Skeletal muscle tissue (tissue), 3 donors: ENCODE measurements at regions not wholly inside any gene's neighbourhood (a gene's known extent, or its start where the extent isn't known, plus 50 kb on each side); places are given as distances from the start of the nearest gene placed in this dataset.
"Not testable (repeated sequence)": the region's sequence is repeated elsewhere in the genome, so short reads cannot be mapped to it uniquely, and the experiment has no call there.

Experiments used
- H3K27ac ChIP-seq: one replicate; pipeline ENCODE4 v1.7.0; 2013; ENCODE audit warnings: mild to moderate bottlenecking, low read depth, low read length, inconsistent platforms
- H3K27me3 ChIP-seq, 3 donors: one replicate each; pipeline ENCODE4 v1.7.0; 2013; ENCODE audit warnings: low read length in 3 of 3; ENCODE audit not compliant: control insufficient read depth in 3 of 3, insufficient read depth in 3 of 3
- H3K36me3 ChIP-seq, 3 donors: one replicate each; pipeline ENCODE4 v1.7.0; 2013; ENCODE audit warnings: low read length in 3 of 3; ENCODE audit not compliant: control insufficient read depth in 3 of 3, insufficient read depth in 3 of 3
- H3K4me1 ChIP-seq, 3 donors: one replicate each; pipeline ENCODE4 v1.7.0; 2013; ENCODE audit warnings: low read length in 3 of 3, mild to moderate bottlenecking in 3 of 3; ENCODE audit not compliant: control insufficient read depth in 3 of 3, insufficient read depth in 3 of 3
- H3K4me3 ChIP-seq, 3 donors: one replicate each; pipeline ENCODE4 v1.7.0; 2013; ENCODE audit warnings: low read length in 3 of 3
- H3K9ac ChIP-seq, 3 donors: one replicate each; pipeline ENCODE4 v1.7.0; 2013; ENCODE audit warnings: low read length in 3 of 3, mild to moderate bottlenecking in 3 of 3, moderate library complexity in 2 of 3, low read depth in 1 of 3
- H3K9me3 ChIP-seq, 3 donors: one replicate each; pipeline ENCODE4 v1.7.0; 2013; ENCODE audit warnings: low read length in 3 of 3; ENCODE audit not compliant: control insufficient read depth in 3 of 3
- donor health status: Osteomylitis.

- Histone ChIP-seq H3K36me3 (no peaks in the 10 kb centered on the region), H3K9ac (no peak overlapping the region), H3K9me3 (no peaks in the 10 kb centered on the region), H3K4me1 (peaks cover 0 to 3% (median 0%) of the 10 kb centered on the region in 3 donors), H3K27ac (no peak overlapping the region), H3K4me3 (no peak overlapping the region), H3K27me3 (no peaks in the 10 kb centered on the region)
Measured at GRCh38 chr4:154164931-154165839, 326.4 kb downstream of the DCHS2 start.

GRCh38 chr4:154160519-154161301, 330.9 kb downstream of the DCHS2 start:
- no peaks in the 10 kb centered on the region for H3K36me3 ChIP-seq
- no peaks in the 10 kb centered on the region for H3K9me3 ChIP-seq
- no peaks in the 10 kb centered on the region for H3K27me3 ChIP-seq
- no peak overlapping the region for H3K27ac ChIP-seq
- no peak overlapping the region for H3K9ac ChIP-seq
- H3K4me3 ChIP-seq: no peak overlapping the region
- peaks cover 0 to 3% (median 0%) of the 10 kb centered on the region in 3 donors for H3K4me1 ChIP-seq

- Histone ChIP-seq H3K36me3 (no peaks in the 10 kb centered on the region), H3K9me3 (no peaks in the 10 kb centered on the region), H3K4me1 (no peaks in the 10 kb centered on the region), H3K27ac (no peak overlapping the region), H3K27me3 (no peaks in the 10 kb centered on the region), H3K4me3 (no peak overlapping the region), H3K9ac (no peak overlapping the region)
Measured at GRCh38 chr4:154158361-154159155, 333.0 kb downstream of the DCHS2 start.

- H3K4me1 ChIP-seq: no peaks in the 10 kb centered on the region
- H3K27ac ChIP-seq: no peak overlapping the region
- no peaks in the 10 kb centered on the region for H3K36me3 ChIP-seq
- H3K9me3 ChIP-seq: no peaks in the 10 kb centered on the region
- no peaks in the 10 kb centered on the region for H3K27me3 ChIP-seq
- no peak overlapping the region for H3K4me3 ChIP-seq
- H3K9ac ChIP-seq: no peak overlapping the region
Measured at GRCh38 chr4:154152546-154152945, 339.1 kb downstream of the DCHS2 start.

GRCh38 chr4:154149236-154149635, 342.4 kb downstream of the DCHS2 start:
- H3K27me3 ChIP-seq, H3K4me3 ChIP-seq, H3K36me3 ChIP-seq, H3K27ac ChIP-seq, H3K4me1 ChIP-seq, H3K9me3 ChIP-seq, H3K9ac ChIP-seq: not testable (repeated sequence)

- H3K9ac ChIP-seq: no peak overlapping the region
- no peaks in the 10 kb centered on the region for H3K4me1 ChIP-seq
- no peak overlapping the region for H3K4me3 ChIP-seq
- H3K27ac ChIP-seq: no peak overlapping the region
- H3K27me3 ChIP-seq: no peaks in the 10 kb centered on the region
- H3K36me3 ChIP-seq: no peaks in the 10 kb centered on the region
- H3K9me3 ChIP-seq: no peaks in the 10 kb centered on the region
Measured at GRCh38 chr4:154143720-154144119, 347.9 kb downstream of the DCHS2 start.

GRCh38 chr4:154142664-154143063, 348.9 kb downstream of the DCHS2 start:
- Histone ChIP-seq H3K4me3 (no peak overlapping the region), H3K9ac (no peak overlapping the region), H3K27ac (no peak overlapping the region), H3K27me3 (no peaks in the 10 kb centered on the region), H3K9me3 (no peaks in the 10 kb centered on the region), H3K36me3 (no peaks in the 10 kb centered on the region), H3K4me1 (no peaks in the 10 kb centered on the region)

GRCh38 chr4:154140869-154141268, 350.7 kb downstream of the DCHS2 start:
- no peak overlapping the region for H3K9ac ChIP-seq
- H3K4me1 ChIP-seq: no peaks in the 10 kb centered on the region
- no peak overlapping the region for H3K4me3 ChIP-seq
- H3K27ac ChIP-seq: no peak overlapping the region
- H3K36me3 ChIP-seq: no peaks in the 10 kb centered on the region
- no peaks in the 10 kb centered on the region for H3K9me3 ChIP-seq
- H3K27me3 ChIP-seq: no peaks in the 10 kb centered on the region

- H3K9me3 ChIP-seq: no peaks in the 10 kb centered on the region
- H3K36me3 ChIP-seq: no peaks in the 10 kb centered on the region
- no peaks in the 10 kb centered on the region for H3K4me1 ChIP-seq
- H3K9ac ChIP-seq: no peak overlapping the region
- H3K27me3 ChIP-seq: no peaks in the 10 kb centered on the region
- no peak overlapping the region for H3K4me3 ChIP-seq
- H3K27ac ChIP-seq: no peak overlapping the region
Measured at GRCh38 chr4:154137320-154137905, 348.5 kb upstream of the SFRP2 start.
